ENCODE measurements at regions not wholly inside any gene's neighbourhood (a gene's known extent, or its start where the extent isn't known, plus 50 kb on each side); places are given as distances from the start of the nearest gene placed in this dataset.

GRCh38 chr13:105084931-105085330 is 1450.5 kb downstream of the EFNB2 start (continued):
- no peak for TF ChIP-seq ATF2 (tag by site-specific recombination; IDR thresholded peaks at IDR 0.05; ENCODE audit: low read depth)
- no peak for TF ChIP-seq ZNF670 (tag by site-specific recombination; IDR thresholded peaks at IDR 0.05; ENCODE audit: low read depth)
- TF ChIP-seq ZNF184 (tag by site-specific recombination; IDR thresholded peaks at IDR 0.05), result no peak

DNA sequence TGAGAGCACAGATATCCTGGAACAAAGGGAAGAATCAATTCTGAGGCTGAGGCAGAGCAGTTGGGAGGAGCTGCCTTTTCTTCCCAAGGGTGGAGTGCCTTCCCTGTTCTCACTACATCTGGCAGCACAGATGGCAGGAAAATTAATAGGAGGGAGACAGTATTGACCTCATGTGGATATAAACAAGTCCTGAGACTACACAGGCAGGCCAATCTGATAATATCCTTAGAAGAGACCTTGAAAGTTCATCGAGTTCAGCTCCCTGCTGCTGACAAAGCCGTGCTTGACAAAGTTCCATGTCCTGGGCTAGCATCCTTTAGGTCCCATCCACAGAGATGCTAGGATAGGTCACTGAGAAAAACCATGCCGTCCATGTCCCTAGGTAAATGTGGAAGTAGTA is 1451.5 kb downstream of the EFNB2 start:
- CTCF ChIA-PET, result no interaction called here
- H3K4me3 ChIP-seq (ENCODE audit: low read depth, low read length), result no peak overlapping the region
- POLR2A ChIA-PET, result no interaction called here
- no peak overlapping the region for H3K27ac ChIP-seq (ENCODE audit: extremely low read depth, low read depth, low read length)
- no peak for TF ChIP-seq MYNN (tag by site-specific recombination; IDR thresholded peaks at IDR 0.05; ENCODE audit: borderline replicate concordance)
- no peaks in the 10 kb centered on the region for H3K36me3 ChIP-seq (ENCODE audit: control insufficient read depth in 2 of 2, insufficient read depth in 1 of 2, low read length in 2 of 2)
- H3K9me3 ChIP-seq (ENCODE audit: control insufficient read depth, insufficient read depth, low read depth, low read length), result no peaks in the 10 kb centered on the region
- H3K4me1 ChIP-seq (ENCODE audit: control insufficient read depth, insufficient read depth, low read length), result no peaks in the 10 kb centered on the region

- H3K9me3 ChIP-seq (ENCODE audit: control insufficient read depth, insufficient read depth, low read depth, low read length), result no peaks in the 10 kb centered on the region
- ChIA-PET POLR2A (no interaction called here), CTCF (no interaction called here)
- no peaks in the 10 kb centered on the region for H3K4me1 ChIP-seq (ENCODE audit: control insufficient read depth, insufficient read depth, low read length)
- no peak overlapping the region for H3K27ac ChIP-seq (ENCODE audit: extremely low read depth, low read depth, low read length)
- H3K36me3 ChIP-seq (ENCODE audit: control insufficient read depth in 2 of 2, insufficient read depth in 1 of 2, low read length in 2 of 2), result no peaks in the 10 kb centered on the region
- TF ChIP-seq ZNF292 (tag by site-specific recombination; IDR thresholded peaks at IDR 0.05; ENCODE audit: borderline replicate concordance, low read depth) (no peak), ZEB2 (tag by site-specific recombination; IDR thresholded peaks at IDR 0.05) (no peak), ZNF837 (tag by site-specific recombination; IDR thresholded peaks at IDR 0.05) (no peak), HOXD13 (CRISPR knock-in tag; IDR thresholded peaks at IDR 0.05; ENCODE audit: borderline replicate concordance) (no peak), BCL11A (tag by site-specific recombination; IDR thresholded peaks at IDR 0.05; ENCODE audit: low read depth) (no peak), ZNF747 (tag by site-specific recombination; IDR thresholded peaks at IDR 0.05) (no peak), ZNF140 (tag by site-specific recombination; IDR thresholded peaks at IDR 0.05) (no peak), ZNF596 (tag by site-specific recombination; IDR thresholded peaks at IDR 0.05) (no peak)
- TF ChIP-seq, protein P1, sequence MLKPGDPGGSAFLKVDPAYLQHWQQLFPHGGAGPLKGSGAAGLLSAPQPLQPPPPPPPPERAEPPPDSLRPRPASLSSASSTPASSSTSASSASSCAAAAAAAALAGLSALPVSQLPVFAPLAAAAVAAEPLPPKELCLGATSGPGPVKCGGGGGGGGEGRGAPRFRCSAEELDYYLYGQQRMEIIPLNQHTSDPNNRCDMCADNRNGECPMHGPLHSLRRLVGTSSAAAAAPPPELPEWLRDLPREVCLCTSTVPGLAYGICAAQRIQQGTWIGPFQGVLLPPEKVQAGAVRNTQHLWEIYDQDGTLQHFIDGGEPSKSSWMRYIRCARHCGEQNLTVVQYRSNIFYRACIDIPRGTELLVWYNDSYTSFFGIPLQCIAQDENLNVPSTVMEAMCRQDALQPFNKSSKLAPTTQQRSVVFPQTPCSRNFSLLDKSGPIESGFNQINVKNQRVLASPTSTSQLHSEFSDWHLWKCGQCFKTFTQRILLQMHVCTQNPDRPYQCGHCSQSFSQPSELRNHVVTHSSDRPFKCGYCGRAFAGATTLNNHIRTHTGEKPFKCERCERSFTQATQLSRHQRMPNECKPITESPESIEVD (tag by site-specific recombination; IDR thresholded peaks at IDR 0.05), result no peak
- TF ChIP-seq, protein P2, sequence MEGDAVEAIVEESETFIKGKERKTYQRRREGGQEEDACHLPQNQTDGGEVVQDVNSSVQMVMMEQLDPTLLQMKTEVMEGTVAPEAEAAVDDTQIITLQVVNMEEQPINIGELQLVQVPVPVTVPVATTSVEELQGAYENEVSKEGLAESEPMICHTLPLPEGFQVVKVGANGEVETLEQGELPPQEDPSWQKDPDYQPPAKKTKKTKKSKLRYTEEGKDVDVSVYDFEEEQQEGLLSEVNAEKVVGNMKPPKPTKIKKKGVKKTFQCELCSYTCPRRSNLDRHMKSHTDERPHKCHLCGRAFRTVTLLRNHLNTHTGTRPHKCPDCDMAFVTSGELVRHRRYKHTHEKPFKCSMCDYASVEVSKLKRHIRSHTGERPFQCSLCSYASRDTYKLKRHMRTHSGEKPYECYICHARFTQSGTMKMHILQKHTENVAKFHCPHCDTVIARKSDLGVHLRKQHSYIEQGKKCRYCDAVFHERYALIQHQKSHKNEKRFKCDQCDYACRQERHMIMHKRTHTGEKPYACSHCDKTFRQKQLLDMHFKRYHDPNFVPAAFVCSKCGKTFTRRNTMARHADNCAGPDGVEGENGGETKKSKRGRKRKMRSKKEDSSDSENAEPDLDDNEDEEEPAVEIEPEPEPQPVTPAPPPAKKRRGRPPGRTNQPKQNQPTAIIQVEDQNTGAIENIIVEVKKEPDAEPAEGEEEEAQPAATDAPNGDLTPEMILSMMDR (tag by site-specific recombination; IDR thresholded peaks at IDR 0.05), result no peak
- TF ChIP-seq, protein P3, sequence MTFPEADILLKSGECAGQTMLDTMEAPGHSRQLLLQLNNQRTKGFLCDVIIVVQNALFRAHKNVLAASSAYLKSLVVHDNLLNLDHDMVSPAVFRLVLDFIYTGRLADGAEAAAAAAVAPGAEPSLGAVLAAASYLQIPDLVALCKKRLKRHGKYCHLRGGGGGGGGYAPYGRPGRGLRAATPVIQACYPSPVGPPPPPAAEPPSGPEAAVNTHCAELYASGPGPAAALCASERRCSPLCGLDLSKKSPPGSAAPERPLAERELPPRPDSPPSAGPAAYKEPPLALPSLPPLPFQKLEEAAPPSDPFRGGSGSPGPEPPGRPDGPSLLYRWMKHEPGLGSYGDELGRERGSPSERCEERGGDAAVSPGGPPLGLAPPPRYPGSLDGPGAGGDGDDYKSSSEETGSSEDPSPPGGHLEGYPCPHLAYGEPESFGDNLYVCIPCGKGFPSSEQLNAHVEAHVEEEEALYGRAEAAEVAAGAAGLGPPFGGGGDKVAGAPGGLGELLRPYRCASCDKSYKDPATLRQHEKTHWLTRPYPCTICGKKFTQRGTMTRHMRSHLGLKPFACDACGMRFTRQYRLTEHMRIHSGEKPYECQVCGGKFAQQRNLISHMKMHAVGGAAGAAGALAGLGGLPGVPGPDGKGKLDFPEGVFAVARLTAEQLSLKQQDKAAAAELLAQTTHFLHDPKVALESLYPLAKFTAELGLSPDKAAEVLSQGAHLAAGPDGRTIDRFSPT (tag by site-specific recombination; IDR thresholded peaks at IDR 0.05), result no peak
- no peak overlapping the region for H3K4me3 ChIP-seq (ENCODE audit: low read depth, low read length)
These were observed 1460.7 kb downstream of the EFNB2 start for GRCh38 chr13:105074755-105075154.
